HG03558 (cell line): ENCODE measurements at regions not wholly inside any gene's neighbourhood (a gene's known extent, or its start where the extent isn't known, plus 50 kb on each side); places are given as distances from the start of the nearest gene placed in this dataset.

ENCODE experiments used
- ATAC-seq: cut with Tn5 transposase; IDR thresholded peaks from one replicate; pipeline ENCODE4 v1.9.1; 2021; ENCODE audit warnings: moderate number of reproducible peaks; ENCODE audit not compliant: unreplicated experiment; ENCODE audit errors: extremely low read depth

DNA sequence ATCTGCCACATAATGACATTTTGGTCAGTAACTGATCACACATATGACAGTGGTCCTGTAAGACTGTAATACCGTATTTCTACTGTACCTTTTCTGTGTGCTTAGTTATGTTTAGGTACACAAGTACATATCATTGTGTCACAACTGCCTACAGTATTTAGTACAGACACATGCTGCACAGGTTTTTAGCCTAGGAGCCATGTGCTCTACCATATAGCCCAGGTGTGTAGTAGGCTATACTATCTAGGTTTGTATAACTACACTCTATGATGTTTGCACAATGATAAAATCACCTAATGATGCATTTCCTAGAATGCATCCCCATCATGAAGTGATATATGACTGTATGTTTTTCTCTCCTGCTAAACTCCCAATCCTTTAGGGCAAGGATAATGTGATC is 61.2 kb upstream of the MIR17HG start:
- ATAC-seq, result no peak

DNA sequence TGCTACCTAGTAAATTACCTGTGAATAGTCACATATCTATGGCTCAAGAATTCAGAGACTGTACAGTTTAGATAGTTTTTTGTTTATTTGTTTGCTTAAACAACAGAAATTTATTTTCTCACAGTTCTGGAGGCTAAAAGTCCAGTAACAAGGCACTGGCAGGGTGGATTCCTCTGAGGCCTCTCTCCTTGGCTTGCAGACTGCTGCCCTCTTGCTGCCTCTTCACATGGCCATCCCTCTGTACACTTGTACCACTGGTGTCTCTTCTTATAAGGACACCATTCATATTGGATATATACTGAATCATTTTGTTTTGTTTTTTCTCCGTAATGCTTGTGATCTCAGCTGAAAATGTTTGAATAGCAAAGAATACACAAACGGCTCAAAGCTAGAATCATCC is 56.4 kb upstream of the MIR17HG start:
- ATAC-seq, result no peak

DNA sequence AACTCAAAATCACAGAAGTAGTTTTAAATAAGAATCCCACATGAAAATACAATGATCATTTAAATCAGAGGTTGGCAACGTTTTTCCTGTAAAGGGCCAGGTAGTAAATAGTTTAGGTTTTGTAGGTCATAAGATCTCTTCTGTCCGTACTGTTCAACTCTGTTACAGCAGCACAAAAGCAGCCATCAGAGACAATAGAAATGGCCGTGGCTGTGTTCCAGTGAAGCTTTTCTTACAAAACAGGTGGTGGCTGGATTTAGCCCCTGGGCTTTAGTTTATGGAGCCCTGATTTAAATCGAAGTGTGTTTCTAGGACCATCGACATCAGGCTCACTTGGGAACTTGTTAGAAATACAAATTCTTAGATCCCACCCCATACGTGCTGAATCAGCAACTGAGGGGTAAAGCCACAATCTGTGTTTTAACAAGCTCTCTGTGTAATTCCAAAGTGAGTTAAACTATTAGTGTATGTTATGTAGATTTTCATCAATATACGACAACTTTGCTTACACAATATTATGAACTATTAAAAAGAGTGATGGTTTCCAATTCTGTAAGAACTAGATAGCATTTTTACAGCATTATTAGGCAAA is 54.8 kb upstream of the MIR17HG start:
- no peak for ATAC-seq

DNA sequence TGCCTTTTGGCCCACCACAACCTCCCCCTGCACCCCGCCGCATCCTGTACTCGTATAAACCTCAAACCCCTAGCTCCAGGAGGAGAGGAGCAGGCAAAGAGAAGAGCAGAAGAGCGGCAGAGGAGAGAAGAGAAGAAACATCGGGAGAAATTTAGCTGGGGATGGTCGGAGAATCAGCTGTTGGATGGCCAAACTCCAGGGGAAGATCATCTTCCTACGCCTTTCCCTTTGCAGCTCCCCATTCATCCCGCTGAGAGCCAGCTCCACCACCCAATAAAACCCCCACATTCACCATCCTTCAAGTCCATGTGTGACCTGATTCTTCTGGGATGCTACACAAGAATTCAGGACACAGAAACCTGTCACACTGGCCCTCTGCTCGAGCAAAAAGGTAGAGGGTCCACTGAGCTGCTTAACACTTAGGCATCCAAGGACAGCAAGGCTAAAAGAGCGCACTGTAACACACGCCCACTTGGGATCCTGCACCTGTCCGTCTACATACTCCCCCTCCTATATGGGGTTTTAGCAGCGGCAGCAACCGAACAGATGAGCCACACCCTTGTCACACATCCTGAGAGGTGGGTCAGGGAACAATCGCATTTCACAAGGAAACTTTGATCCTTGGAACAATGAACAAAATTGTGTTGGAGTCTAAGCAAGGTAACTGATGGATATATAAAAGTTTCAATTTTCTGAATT is 51.6 kb upstream of the MIR17HG start:
- no peak for ATAC-seq

DNA sequence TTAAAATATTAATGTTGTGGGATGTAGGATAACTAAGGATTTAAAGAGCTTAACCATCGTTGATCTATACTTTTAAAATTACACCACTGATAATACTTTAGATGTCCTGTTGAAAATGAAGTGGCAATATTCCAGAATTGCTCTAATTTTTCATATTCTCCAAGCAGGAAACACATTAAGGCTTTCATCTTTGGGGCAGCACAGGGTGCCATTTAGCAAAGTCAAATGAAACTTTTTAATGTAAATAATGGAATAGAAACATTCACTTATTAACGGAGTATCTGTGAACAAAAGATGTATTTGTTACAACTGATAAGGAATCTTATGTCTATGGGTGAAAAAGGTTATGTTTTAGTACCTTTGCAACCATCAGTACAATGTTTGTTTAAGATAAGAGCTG is 50.0 kb upstream of the MIR17HG start:
- ATAC-seq, result no peak
